Esophagus muscularis mucosa (tissue), 4 donors: ENCODE measurements at regions not wholly inside any gene's neighbourhood (a gene's known extent, or its start where the extent isn't known, plus 50 kb on each side); places are given as distances from the start of the nearest gene placed in this dataset.
A peak's percentile ranks its signal among the peaks of the same experiment; 100 is the strongest.
"Not testable (repeated sequence)": the region's sequence is repeated elsewhere in the genome, so short reads cannot be mapped to it uniquely, and the experiment has no call there.

Source experiments
- DNase-seq: peaks from one replicate; pipeline ENCODE4 v3.0.0-alpha.2; 2017; ENCODE audit errors: extremely low spot score
- H3K27ac ChIP-seq, 4 donors: fragments of 200-600 bp; sonication (generic); replicated peaks in 1 of 4; 1 replicate in 3 of 4; 2 replicates in 1 of 4; pipeline ENCODE4 v1.5.1; 2016 to 2019; ENCODE audit warnings: mild to moderate bottlenecking in 1 of 4
- H3K27me3 ChIP-seq, 4 donors: fragments of 200-600 bp; sonication (generic); one replicate each; pipeline versions ENCODE4 v1.5.1 to v1.6.0; 2016 to 2019
- H3K36me3 ChIP-seq, 4 donors: fragments of 200-600 bp; sonication (generic); one replicate each; pipeline ENCODE4 v1.5.1; 2016 to 2019
- H3K4me1 ChIP-seq, 4 donors: fragments of 200-600 bp; sonication (generic); one replicate each; pipeline ENCODE4 v1.5.1; 2016 to 2019
- H3K4me3 ChIP-seq, 4 donors: fragments of 200-600 bp; sonication (generic); 1 replicate in 2 of 4; 2 replicates in 2 of 4; pipeline ENCODE4 v1.5.1; 2016 to 2019; ENCODE audit warnings: mild to moderate bottlenecking in 4 of 4, moderate library complexity in 1 of 4
- H3K9me3 ChIP-seq, 4 donors: fragments of 200-600 bp; sonication (generic); 1 replicate in 3 of 4; 2 replicates in 1 of 4; pipeline ENCODE4 v1.5.1; 2016 to 2019
- CTCF ChIP-seq, 3 experiments: fragments of 200-600 bp in 2 of 3; fragments of 450-650 bp in 1 of 3; sonication (generic) in 2 of 3; IDR thresholded peaks; one replicate each; pipeline ENCODE4 v1.5.1; 2017 to 2019; ENCODE audit warnings: antibody characterized with exemption in 3 of 3, mild to moderate bottlenecking in 2 of 3, moderate library complexity in 1 of 3
- EP300 ChIP-seq: sonication (generic); formaldehyde crosslinking; IDR thresholded peaks from one replicate; pipeline ENCODE4 v1.6.1; 2017; ENCODE audit warnings: antibody characterized with exemption
- POLR2A ChIP-seq: fragments of 450-650 bp; IDR thresholded peaks from one replicate; pipeline ENCODE4 v1.6.1; 2017; ENCODE audit warnings: antibody characterized with exemption, moderate library complexity, mild to moderate bottlenecking, low read depth
- POLR2AphosphoS5 ChIP-seq, 2 donors: sonication (generic); formaldehyde crosslinking; IDR thresholded peaks; one replicate each; pipeline ENCODE4 v1.6.1; 2017; ENCODE audit warnings: antibody characterized with exemption in 2 of 2
- WGBS: methylation state at CpG from one replicate; pipeline ENCODE4 v1.1.5; 2018; 5-methylcytosine and 5-hydroxymethylcytosine counted together
- intact Hi-C: fragments of 100-400 bp; cut with DNase I; formaldehyde crosslinking; loops from one replicate; pipeline ENCODE4 v1.15.1; 2023

GRCh38 chr20:1845163-1845523 lies 50.1 kb upstream of the SIRPA start:
- WGBS = 33% methylated on average over 1 of the region's 1 CpG
- peak overlapping the region in 3 of 4 donors; percentile 44 to 66 (median 47) for H3K27ac ChIP-seq
- H3K4me1 ChIP-seq = peaks cover 4 to 42% (median 38%) of the 10 kb centered on the region in 4 donors
- H3K36me3 ChIP-seq = no peaks in the 10 kb centered on the region
- DNase-seq = no peak
- intact Hi-C loops = no loop called here
- no peaks in the 10 kb centered on the region for H3K27me3 ChIP-seq
- TF ChIP-seq POLR2A (no peak), CTCF (IDR thresholded peaks at IDR 0.05) (no peak), EP300 (no peak), POLR2AphosphoS5 (IDR thresholded peaks at IDR 0.05) (no peak)
- H3K4me3 ChIP-seq = no peak overlapping the region
- no peaks in the 10 kb centered on the region for H3K9me3 ChIP-seq

- Histone ChIP-seq H3K4me1 (peaks cover 4 to 42% (median 38%) of the 10 kb centered on the region in 4 donors), H3K36me3 (no peaks in the 10 kb centered on the region), H3K4me3 (no peak overlapping the region), H3K27ac (peak overlapping the region; percentile 34 to 66 (median 46)), H3K27me3 (no peaks in the 10 kb centered on the region), H3K9me3 (no peaks in the 10 kb centered on the region)
- TF ChIP-seq EP300 (no peak), POLR2AphosphoS5 (IDR thresholded peaks at IDR 0.05) (peak; percentile 35 to 58)
- intact Hi-C loops = no loop called here
- DNase-seq = no peak
- 10% methylated on average over 10 of the region's 10 CpGs for WGBS
Observed at GRCh38 chr20:1844325-1845162, 50.7 kb upstream of the SIRPA start.

GRCh38 chr20:1842281-1842680 lies 52.9 kb upstream of the SIRPA start:
- intact Hi-C loops = no loop called here
- WGBS = 86% methylated on average over 7 of the region's 7 CpGs

GRCh38 chr20:1841554-1842140 lies 53.6 kb upstream of the SIRPA start:
- Histone ChIP-seq H3K36me3 (no peaks in the 10 kb centered on the region), H3K27me3 (no peaks in the 10 kb centered on the region), H3K27ac (peak overlapping the region; percentile 68 to 78 (median 74)), H3K4me3 (peak overlapping the region in 1 of 4 donors; percentile 9), H3K9me3 (no peaks in the 10 kb centered on the region), H3K4me1 (peaks cover 4 to 42% (median 38%) of the 10 kb centered on the region in 4 donors)
- no peak for TF ChIP-seq POLR2A
- TF ChIP-seq POLR2AphosphoS5 (IDR thresholded peaks at IDR 0.05) = peak in 1 of 2 donors; percentile 32
- TF ChIP-seq CTCF (IDR thresholded peaks at IDR 0.05) = no peak
- no peak for TF ChIP-seq EP300
- 59% methylated on average over 6 of the region's 6 CpGs for WGBS
- no peak for DNase-seq
- intact Hi-C loops = no loop called here

More at GRCh38 chr20:1842281-1842680, 52.9 kb upstream of the SIRPA start:
- peaks cover 4 to 42% (median 38%) of the 10 kb centered on the region in 4 donors for H3K4me1 ChIP-seq
- no peaks in the 10 kb centered on the region for H3K36me3 ChIP-seq
- peak overlapping the region in 1 of 4 donors; percentile 74 for H3K27ac ChIP-seq
- H3K27me3 ChIP-seq = no peaks in the 10 kb centered on the region
- H3K9me3 ChIP-seq = no peaks in the 10 kb centered on the region
- no peak overlapping the region for H3K4me3 ChIP-seq
- TF ChIP-seq EP300 (no peak), CTCF (IDR thresholded peaks at IDR 0.05) (no peak), POLR2AphosphoS5 (IDR thresholded peaks at IDR 0.05) (no peak), POLR2A (no peak)
- no peak for DNase-seq

GRCh38 chr20:1840817-1841553 lies 54.2 kb upstream of the SIRPA start:
- Histone ChIP-seq H3K9me3 (no peaks in the 10 kb centered on the region), H3K4me3 (no peak overlapping the region), H3K27me3 (no peaks in the 10 kb centered on the region), H3K27ac (peak overlapping the region; percentile 68 to 78 (median 74)), H3K36me3 (no peaks in the 10 kb centered on the region), H3K4me1 (peaks cover 4 to 42% (median 38%) of the 10 kb centered on the region in 4 donors)
- 80% methylated on average over 6 of the region's 7 CpGs for WGBS
- DNase-seq = no peak
- intact Hi-C loops = no loop called here
- TF ChIP-seq POLR2AphosphoS5 (IDR thresholded peaks at IDR 0.05) (no peak), POLR2A (no peak), EP300 (no peak), CTCF (IDR thresholded peaks at IDR 0.05) (no peak)

- H3K27ac ChIP-seq = peak overlapping the region in 1 of 4 donors; percentile 27
- DNase-seq, H3K9me3 ChIP-seq, H3K27me3 ChIP-seq, intact Hi-C loops, H3K36me3 ChIP-seq, H3K4me3 ChIP-seq: not testable (repeated sequence)
- H3K4me1 ChIP-seq = peaks cover 4 to 39% (median 36%) of the 10 kb centered on the region in 4 donors
- whole genome bisulfite sequencing = 81% methylated on average over 23 of the region's 23 CpGs
Observed at GRCh38 chr20:1839376-1840317, 55.6 kb upstream of the SIRPA start.
